ENCODE measurements at regions not wholly inside any gene's neighbourhood (a gene's known extent, or its start where the extent isn't known, plus 50 kb on each side); places are given as distances from the start of the nearest gene placed in this dataset.
"Not testable (repeated sequence)": the region's sequence is repeated elsewhere in the genome, so short reads cannot be mapped to it uniquely, and the experiment has no call there.

- DNase-seq (ENCODE audit: low read depth in 3 of 3, low spot score in 1 of 3) = not testable (repeated sequence)
Observed at GRCh38 chr1:199095628-199096027, 456.8 kb downstream of the PTPRC start.

- no peak for DNase-seq (ENCODE audit: low read depth in 3 of 3, low spot score in 1 of 3)
Observed at GRCh38 chr1:199096591-199096990, 457.8 kb downstream of the PTPRC start.

- no peak for DNase-seq (ENCODE audit: low read depth in 3 of 3, low spot score in 1 of 3)
Observed at GRCh38 chr1:199098468-199098867, 459.6 kb downstream of the PTPRC start.

GRCh38 chr1:199101139-199101538, 462.3 kb downstream of the PTPRC start:
- DNase-seq (ENCODE audit: low read depth in 3 of 3, low spot score in 1 of 3) = no peak

- DNase-seq (ENCODE audit: low read depth in 3 of 3, low spot score in 1 of 3) = no peak
Observed at GRCh38 chr1:199101635-199102034, 462.8 kb downstream of the PTPRC start.

GRCh38 chr1:199102239-199102638, 463.4 kb downstream of the PTPRC start:
- no peak for DNase-seq (ENCODE audit: low read depth in 3 of 3, low spot score in 1 of 3)

GRCh38 chr1:199109160-199109559, 470.3 kb downstream of the PTPRC start:
- no peak for DNase-seq (ENCODE audit: low read depth in 3 of 3, low spot score in 1 of 3)

- DNase-seq (ENCODE audit: low read depth in 3 of 3, low spot score in 1 of 3) = no peak
Observed at GRCh38 chr1:199112365-199112764, 473.5 kb downstream of the PTPRC start.

- peak in 2 of 3 donors; percentile 24 to 52 for DNase-seq (ENCODE audit: low read depth in 3 of 3, low spot score in 1 of 3)
Observed at GRCh38 chr1:199113265-199113869, 474.5 kb downstream of the PTPRC start.

- no peak for DNase-seq (ENCODE audit: low read depth in 3 of 3, low spot score in 1 of 3)
Observed at GRCh38 chr1:199116488-199116887, 477.6 kb downstream of the PTPRC start.

GRCh38 chr1:199121047-199121446, 482.2 kb downstream of the PTPRC start:
- DNase-seq (ENCODE audit: low read depth in 3 of 3, low spot score in 1 of 3) = no peak

GRCh38 chr1:199122085-199122484, 483.2 kb downstream of the PTPRC start:
- no peak for DNase-seq (ENCODE audit: low read depth in 3 of 3, low spot score in 1 of 3)

- no peak for DNase-seq (ENCODE audit: low read depth in 3 of 3, low spot score in 1 of 3)
Observed at GRCh38 chr1:199122532-199123311, 483.9 kb downstream of the PTPRC start.

GRCh38 chr1:199123615-199124014, 484.8 kb downstream of the PTPRC start:
- DNase-seq (ENCODE audit: low read depth in 3 of 3, low spot score in 1 of 3) = no peak

GRCh38 chr1:199124351-199124750, 485.5 kb downstream of the PTPRC start:
- no peak for DNase-seq (ENCODE audit: low read depth in 3 of 3, low spot score in 1 of 3)

- DNase-seq (ENCODE audit: low read depth in 3 of 3, low spot score in 1 of 3) = no peak
Observed at GRCh38 chr1:199129247-199129646, 490.4 kb downstream of the PTPRC start.

- no peak for DNase-seq (ENCODE audit: low read depth in 3 of 3, low spot score in 1 of 3)
Observed at GRCh38 chr1:199132006-199132405, 493.2 kb downstream of the PTPRC start.

GRCh38 chr1:199135901-199136300, 497.1 kb downstream of the PTPRC start:
- DNase-seq (ENCODE audit: low read depth in 3 of 3, low spot score in 1 of 3) = no peak

GRCh38 chr1:199138061-199138460, 499.2 kb downstream of the PTPRC start:
- no peak for DNase-seq (ENCODE audit: low read depth in 3 of 3, low spot score in 1 of 3)

- no peak for DNase-seq (ENCODE audit: low read depth in 3 of 3, low spot score in 1 of 3)
Observed at GRCh38 chr1:199149591-199149990, 510.8 kb downstream of the PTPRC start.

- DNase-seq (ENCODE audit: low read depth in 3 of 3, low spot score in 1 of 3) = no peak
Observed at GRCh38 chr1:199150756-199151155, 511.9 kb downstream of the PTPRC start.

GRCh38 chr1:199151634-199152425, 513.0 kb downstream of the PTPRC start:
- DNase-seq (ENCODE audit: low read depth in 3 of 3, low spot score in 1 of 3) = no peak

Data from stimulated activated CD4-positive, alpha-beta T cell treated with anti-CD3 and anti-CD28 coated beads, TNF-alpha, amount 100 ng/mL, for 1 hour (primary cell).